Panc1 (cell line): ENCODE measurements at regions not wholly inside any gene's neighbourhood (a gene's known extent, or its start where the extent isn't known, plus 50 kb on each side); places are given as distances from the start of the nearest gene placed in this dataset.

Source experiments
- CTCF ChIP-seq: fragments of 450-650 bp; IDR thresholded peaks from 2 replicates; pipeline ENCODE4 v1.5.1; 2017; ENCODE audit warnings: mild to moderate bottlenecking
- POLR2AphosphoS5 ChIP-seq: IDR thresholded peaks from 2 replicates; pipeline ENCODE4 v1.6.1; 2012; ENCODE audit warnings: mild to moderate bottlenecking, low read depth, low read length, moderate library complexity

DNA sequence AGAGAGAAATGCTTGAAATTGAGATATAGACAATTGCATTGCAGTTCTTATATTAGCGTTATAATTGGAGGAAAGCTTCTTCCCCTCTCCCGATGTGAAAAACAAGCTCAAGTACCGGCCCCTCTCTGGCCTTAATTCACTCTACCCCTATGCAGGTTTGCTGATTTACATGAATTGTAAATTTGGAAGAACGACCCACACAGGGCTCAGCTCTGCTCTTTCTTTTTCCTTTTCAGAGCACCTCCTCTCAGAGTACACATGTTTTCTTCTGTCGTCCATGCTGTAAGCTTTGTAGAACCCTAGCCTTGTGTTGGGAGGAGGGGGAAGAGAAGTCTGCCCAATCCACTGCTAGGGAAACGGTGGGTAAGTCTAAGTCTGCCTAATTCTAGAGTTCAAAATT, 140.8 kb downstream of the IQUB start:
- TF ChIP-seq POLR2AphosphoS5 (no peak), CTCF (no peak)
